GM12892 (cell line): ENCODE measurements at regions not wholly inside any gene's neighbourhood (a gene's known extent, or its start where the extent isn't known, plus 50 kb on each side); places are given as distances from the start of the nearest gene placed in this dataset.

Experiments
- POLR2A ChIP-seq: IDR thresholded peaks from 2 replicates; pipeline ENCODE4 v1.6.1; 2011; ENCODE audit warnings: low read depth, low read length, control low read depth
- POLR2AphosphoS5 ChIP-seq: IDR thresholded peaks from 2 replicates; pipeline ENCODE4 v1.6.1; 2011; ENCODE audit warnings: low read depth, low read length, control low read depth
- TAF1 ChIP-seq: IDR thresholded peaks from 2 replicates; pipeline ENCODE4 v1.6.1; 2011; ENCODE audit warnings: low read depth, mild to moderate bottlenecking, control low read depth, low read length, borderline replicate concordance

GRCh38 chr6:23140871-23141270 is 571.5 kb downstream of the HDGFL1 start:
- TF ChIP-seq POLR2AphosphoS5 (no peak), POLR2A (no peak), TAF1 (no peak)
